Activated CD4-positive, alpha-beta memory T cell treated with anti-CD3 and anti-CD28 coated beads for 36 hours (primary cell): ENCODE measurements at regions not wholly inside any gene's neighbourhood (a gene's known extent, or its start where the extent isn't known, plus 50 kb on each side); places are given as distances from the start of the nearest gene placed in this dataset.
A peak's percentile ranks its signal among the peaks of the same experiment; 100 is the strongest.
"Not testable (repeated sequence)": the region's sequence is repeated elsewhere in the genome, so short reads cannot be mapped to it uniquely, and the experiment has no call there.

Experiments used
- CTCF ChIA-PET: fragments of 350-600 bp; sonication (Branson Sonifier 250); formaldehyde crosslinking; loops from one replicate; lab custom pipeline; 2021; ENCODE audit warnings: antibody characterized with exemption, inconsistent platforms; lab: Charles Lee
- POLR2A ChIA-PET: fragments of 350-600 bp; sonication (Branson Sonifier 250); formaldehyde crosslinking; loops from one replicate; lab custom pipeline; 2021; ENCODE audit warnings: antibody characterized with exemption; lab: Charles Lee
- DNase-seq: peaks from one replicate; pipeline ENCODE4 v3.0.0-alpha.2; 2020
- H3K27ac Mint-ChIP-seq: one replicate; pipeline ENCODE4 v1.8.0; 2021; ENCODE audit warnings: mixed read lengths
- H3K27me3 Mint-ChIP-seq: one replicate; pipeline ENCODE4 v1.8.0; 2021; ENCODE audit warnings: mixed read lengths
- H3K36me3 Mint-ChIP-seq: one replicate; pipeline ENCODE4 v1.8.0; 2021; ENCODE audit warnings: mixed read lengths
- H3K4me1 Mint-ChIP-seq: one replicate; pipeline ENCODE4 v1.8.0; 2021; ENCODE audit warnings: low read depth, mixed read lengths
- H3K4me3 Mint-ChIP-seq: one replicate; pipeline ENCODE4 v1.8.0; 2021; ENCODE audit warnings: mild to moderate bottlenecking, mixed read lengths
- H3K9me3 Mint-ChIP-seq: one replicate; pipeline ENCODE4 v1.8.0; 2021; ENCODE audit warnings: mixed read lengths
- intact Hi-C: fragments of 100-400 bp; cut with micrococcal nuclease; formaldehyde crosslinking; loops from one replicate; pipeline ENCODE4 v1.15.1; 2023

- ChIA-PET POLR2A (no interaction called here), CTCF (interaction anchor here (0.7 kb wide), 1 partner anchor 129 kb away, joined by 3 read pairs; no protein-coding TSS in a partner anchor)
- intact Hi-C loops = no loop called here
- Mint-ChIP-seq H3K27ac (no peak overlapping the region), H3K9me3 (no peaks in the 10 kb centered on the region), H3K36me3 (no peaks in the 10 kb centered on the region), H3K27me3 (peaks cover 3% of the 10 kb centered on the region), H3K4me1 (no peaks in the 10 kb centered on the region), H3K4me3 (no peak overlapping the region)
- no peak for DNase-seq
Observed at GRCh38 chr18:49731860-49732311, 81.4 kb downstream of the ACAA2 start.

GRCh38 chr18:49731421-49731841 is 81.9 kb downstream of the ACAA2 start:
- Mint-ChIP-seq H3K9me3 (no peaks in the 10 kb centered on the region), H3K4me1 (no peaks in the 10 kb centered on the region), H3K27me3 (no peaks in the 10 kb centered on the region), H3K27ac (no peak overlapping the region), H3K36me3 (no peaks in the 10 kb centered on the region), H3K4me3 (no peak overlapping the region)
- intact Hi-C loops = no loop called here
- CTCF ChIA-PET = interaction anchor here (0.7 kb wide), 1 partner anchor 128 kb away, joined by 3 read pairs; no protein-coding TSS in a partner anchor
- DNase-seq = no peak
- POLR2A ChIA-PET = no interaction called here

DNA sequence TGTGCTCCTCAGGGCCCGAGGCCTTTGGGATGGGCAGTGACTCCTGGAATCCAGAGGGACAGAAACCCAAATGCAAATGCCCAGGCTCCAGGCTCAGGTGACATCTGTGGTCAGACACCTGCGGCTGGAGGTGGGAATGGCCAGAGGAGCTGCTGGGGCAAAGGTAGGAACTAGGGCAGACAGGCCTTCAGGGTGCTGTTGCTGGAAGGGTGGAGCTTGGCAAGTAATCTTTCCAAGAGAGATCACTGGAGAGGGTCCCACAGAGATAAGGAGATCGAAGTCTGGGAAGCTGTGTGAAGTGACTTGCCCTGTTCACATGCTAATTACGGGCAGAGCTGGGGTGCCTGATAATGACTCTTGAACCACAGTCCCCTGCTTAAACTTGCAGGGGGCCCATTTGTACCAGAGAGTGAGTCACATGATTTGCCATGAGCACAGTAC is 82.4 kb downstream of the ACAA2 start:
- Mint-ChIP-seq H3K9me3 (no peaks in the 10 kb centered on the region), H3K36me3 (no peaks in the 10 kb centered on the region), H3K27me3 (no peaks in the 10 kb centered on the region), H3K4me1 (no peaks in the 10 kb centered on the region), H3K27ac (no peak overlapping the region), H3K4me3 (no peak overlapping the region)
- ChIA-PET CTCF (interaction anchor here (0.7 kb wide), 1 partner anchor 128 kb away, joined by 3 read pairs; no protein-coding TSS in a partner anchor), POLR2A (no interaction called here)
- intact Hi-C loops = no loop called here
- DNase-seq = no peak

DNA sequence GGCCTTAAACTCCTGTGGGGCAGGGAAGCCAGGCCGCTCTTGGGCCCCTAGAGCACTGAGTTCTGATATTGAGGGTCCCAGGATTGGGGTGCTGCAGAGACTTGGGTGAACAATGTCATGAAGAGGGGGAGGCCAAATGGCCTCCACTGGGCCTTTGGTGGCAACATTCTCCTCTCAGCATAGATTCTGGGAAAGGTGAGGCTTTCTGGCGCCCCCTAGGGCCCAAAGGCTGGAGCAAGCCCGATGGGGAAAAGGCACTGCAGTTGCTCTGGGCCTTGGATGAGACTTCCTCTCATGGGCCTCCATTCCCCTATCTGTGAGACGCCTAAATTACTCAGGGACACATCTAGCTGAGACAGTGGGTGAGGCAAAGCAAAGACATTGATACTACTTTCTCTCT is 84.8 kb downstream of the ACAA2 start:
- CTCF ChIA-PET = interaction anchor here (0.6 to 1.1 kb wide), 5 partner anchors 22 to 289 kb away, joined by 3 to 5 read pairs (median 3); no protein-coding TSS in a partner anchor
- POLR2A ChIA-PET = no interaction called here
- Mint-ChIP-seq H3K4me1 (peaks cover 6% of the 10 kb centered on the region), H3K27me3 (peaks cover 5% of the 10 kb centered on the region), H3K27ac (no peak overlapping the region), H3K36me3 (no peaks in the 10 kb centered on the region), H3K9me3 (no peaks in the 10 kb centered on the region), H3K4me3 (no peak overlapping the region)
- DNase-seq = peak; percentile 67
- intact Hi-C loops = no loop called here

GRCh38 chr18:49727816-49728215 is 85.5 kb downstream of the ACAA2 start:
- Mint-ChIP-seq H3K27ac (no peak overlapping the region), H3K4me1 (peaks cover 10% of the 10 kb centered on the region), H3K9me3 (no peaks in the 10 kb centered on the region), H3K4me3 (no peak overlapping the region), H3K36me3 (no peaks in the 10 kb centered on the region), H3K27me3 (peaks cover 6% of the 10 kb centered on the region)
- DNase-seq = no peak
- intact Hi-C loops = no loop called here
- ChIA-PET POLR2A (no interaction called here), CTCF (interaction anchor here (0.8 to 1.4 kb wide), 5 partner anchors 92 to 308 kb away, joined by 3 to 5 read pairs (median 3); no protein-coding TSS in a partner anchor)

GRCh38 chr18:49726675-49726963 is 86.7 kb downstream of the ACAA2 start:
- peaks cover 10% of the 10 kb centered on the region for H3K4me1 Mint-ChIP-seq
- POLR2A ChIA-PET = no interaction called here
- peaks cover 11% of the 10 kb centered on the region for H3K27me3 Mint-ChIP-seq
- H3K9me3 Mint-ChIP-seq = no peaks in the 10 kb centered on the region
- intact Hi-C loops = no loop called here
- no peaks in the 10 kb centered on the region for H3K36me3 Mint-ChIP-seq
- H3K27ac Mint-ChIP-seq = no peak overlapping the region
- CTCF ChIA-PET = interaction anchor here (1.2 to 1.4 kb wide), 2 partner anchors 10 to 135 kb away, joined by 4 read pairs; no protein-coding TSS in a partner anchor
- no peak for DNase-seq
- H3K4me3 Mint-ChIP-seq = no peak overlapping the region

DNA sequence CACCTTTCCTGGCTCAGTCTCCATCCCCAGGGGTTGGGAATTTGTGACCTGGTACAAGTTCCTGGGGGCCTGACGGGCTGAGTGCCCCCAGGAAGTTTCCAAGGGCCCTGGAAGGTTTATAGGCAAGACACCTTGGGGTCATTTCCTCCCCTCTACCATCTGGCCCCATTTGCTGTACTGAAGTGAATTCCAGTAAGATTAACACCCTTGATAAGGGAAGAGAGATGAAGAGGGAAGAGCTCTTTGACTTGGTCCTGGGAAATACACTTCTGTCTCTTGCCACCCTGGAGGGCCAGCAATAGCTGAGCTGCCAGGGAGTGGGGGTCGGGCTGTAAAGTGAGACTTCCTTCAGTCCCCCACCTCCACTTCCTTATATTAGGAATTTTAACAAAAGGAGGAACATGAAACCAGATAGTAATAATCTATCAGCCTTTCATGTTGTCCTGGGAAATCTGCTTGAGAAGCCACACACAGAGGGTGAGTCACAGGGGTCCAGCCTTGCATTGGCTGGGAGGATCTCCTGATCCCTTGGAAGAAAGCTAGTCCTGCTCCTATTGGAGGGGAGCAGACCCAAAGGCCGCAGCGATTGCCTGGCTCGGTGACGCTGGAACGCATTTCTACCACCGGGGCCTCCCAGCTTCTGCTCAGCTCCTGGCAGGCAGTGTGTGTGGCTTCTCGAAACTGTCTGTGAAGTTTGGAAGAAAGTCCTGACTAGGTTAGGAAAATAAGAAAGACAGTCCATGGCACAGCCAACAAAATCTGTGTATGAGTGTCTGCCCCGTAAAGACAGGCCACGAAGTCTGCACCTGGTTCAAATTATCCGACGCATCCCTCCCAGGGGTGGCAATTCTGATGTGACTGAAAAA is 87.3 kb downstream of the ACAA2 start:
- intact Hi-C loops = no loop called here
- H3K4me1 Mint-ChIP-seq = peaks cover 10% of the 10 kb centered on the region
- CTCF ChIA-PET = interaction anchor here (1.2 kb wide), 1 partner anchor 9 kb away, joined by 4 read pairs; no protein-coding TSS in a partner anchor
- H3K27ac Mint-ChIP-seq = no peak overlapping the region
- H3K9me3 Mint-ChIP-seq = no peaks in the 10 kb centered on the region
- POLR2A ChIA-PET = no interaction called here
- H3K27me3 Mint-ChIP-seq = peaks cover 14% of the 10 kb centered on the region
- no peak overlapping the region for H3K4me3 Mint-ChIP-seq
- no peaks in the 10 kb centered on the region for H3K36me3 Mint-ChIP-seq
- DNase-seq = no peak

GRCh38 chr18:49723648-49724180 is 89.6 kb downstream of the ACAA2 start:
- peaks cover 14% of the 10 kb centered on the region for H3K27me3 Mint-ChIP-seq
- H3K9me3 Mint-ChIP-seq = no peaks in the 10 kb centered on the region
- DNase-seq = peak; percentile 50
- intact Hi-C loops = loop anchor here (5.0 kb wide), 1 partner anchor 161 kb away; the partner anchor contains the start of gene LIPG
- POLR2A ChIA-PET = no interaction called here
- H3K4me3 Mint-ChIP-seq = no peak overlapping the region
- H3K27ac Mint-ChIP-seq = no peak overlapping the region
- no peaks in the 10 kb centered on the region for H3K36me3 Mint-ChIP-seq
- peaks cover 10% of the 10 kb centered on the region for H3K4me1 Mint-ChIP-seq
- CTCF ChIA-PET = interaction anchor here (1.0 kb wide), 1 partner anchor 135 kb away, joined by 5 read pairs; no protein-coding TSS in a partner anchor

- ChIA-PET POLR2A (no interaction called here), CTCF (interaction anchor here (1.0 kb wide), 1 partner anchor 136 kb away, joined by 5 read pairs; no protein-coding TSS in a partner anchor)
- Mint-ChIP-seq H3K27ac (no peak overlapping the region), H3K36me3 (no peaks in the 10 kb centered on the region), H3K4me1 (peaks cover 10% of the 10 kb centered on the region), H3K4me3 (no peak overlapping the region), H3K9me3 (no peaks in the 10 kb centered on the region), H3K27me3 (peaks cover 18% of the 10 kb centered on the region)
- intact Hi-C loops = loop anchor here (5.0 kb wide), 1 partner anchor 160 kb away; the partner anchor contains the start of gene LIPG
- no peak for DNase-seq
Observed at GRCh38 chr18:49722477-49722876, 90.9 kb downstream of the ACAA2 start.

DNA sequence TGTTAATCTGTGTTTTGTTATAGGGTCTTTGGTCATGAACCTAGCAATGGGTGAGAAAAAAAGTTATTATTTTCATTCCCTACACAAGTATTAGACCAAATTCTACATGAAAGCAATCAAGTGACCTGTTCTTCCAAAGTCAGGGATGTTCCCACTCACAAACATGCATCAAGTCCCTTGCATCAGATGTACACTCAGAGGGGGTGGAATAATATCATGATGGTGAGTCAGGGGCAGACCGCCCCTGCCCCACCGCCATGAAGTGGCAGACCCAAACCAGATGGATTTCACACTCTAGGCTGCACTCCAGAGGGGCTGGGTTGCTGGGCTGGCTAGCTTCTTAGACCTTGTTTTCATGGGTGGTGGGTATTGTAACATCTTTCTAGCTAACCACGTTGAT is 91.4 kb downstream of the ACAA2 start:
- CTCF ChIA-PET = no interaction called here
- H3K4me3 Mint-ChIP-seq = no peak overlapping the region
- no peaks in the 10 kb centered on the region for H3K9me3 Mint-ChIP-seq
- peaks cover 10% of the 10 kb centered on the region for H3K4me1 Mint-ChIP-seq
- H3K27ac Mint-ChIP-seq = no peak overlapping the region
- no peak for DNase-seq
- intact Hi-C loops = loop anchor here (5.0 kb wide), 1 partner anchor 160 kb away; the partner anchor contains the start of gene LIPG
- H3K27me3 Mint-ChIP-seq = peaks cover 19% of the 10 kb centered on the region
- H3K36me3 Mint-ChIP-seq = no peaks in the 10 kb centered on the region
- POLR2A ChIA-PET = no interaction called here

GRCh38 chr18:49720944-49721343 is 92.4 kb downstream of the ACAA2 start:
- intact Hi-C loops = loop anchor here (5.0 kb wide), 1 partner anchor 159 kb away; the partner anchor contains the start of gene LIPG
- H3K4me3 Mint-ChIP-seq, DNase-seq, H3K9me3 Mint-ChIP-seq, H3K27ac Mint-ChIP-seq, POLR2A ChIA-PET, CTCF ChIA-PET, H3K36me3 Mint-ChIP-seq: not testable (repeated sequence)
- Mint-ChIP-seq H3K27me3 (peaks cover 19% of the 10 kb centered on the region), H3K4me1 (peaks cover 10% of the 10 kb centered on the region)

- H3K27me3 Mint-ChIP-seq = peaks cover 11% of the 10 kb centered on the region
- H3K4me1 Mint-ChIP-seq = no peaks in the 10 kb centered on the region
- no peak for DNase-seq
- H3K4me3 Mint-ChIP-seq = no peak overlapping the region
- POLR2A ChIA-PET = no interaction called here
- CTCF ChIA-PET = interaction anchor here (1.4 kb wide), 1 partner anchor 9 kb away, joined by 4 read pairs; no protein-coding TSS in a partner anchor
- no peaks in the 10 kb centered on the region for H3K36me3 Mint-ChIP-seq
- no peak overlapping the region for H3K27ac Mint-ChIP-seq
- intact Hi-C loops = no loop called here
- no peaks in the 10 kb centered on the region for H3K9me3 Mint-ChIP-seq
Observed at GRCh38 chr18:49717617-49718016, 95.7 kb downstream of the ACAA2 start.
